Erythroblast (primary cell): ENCODE measurements at regions not wholly inside any gene's neighbourhood (a gene's known extent, or its start where the extent isn't known, plus 50 kb on each side); places are given as distances from the start of the nearest gene placed in this dataset.

ENCODE experiments used
- DNase-seq, 2 experiments: peaks; one replicate each; lab custom pipeline; 2025; lab: John Stamatoyannopoulos, UW
- GATA1 ChIP-seq: IDR thresholded peaks from 2 replicates; pipeline ENCODE4 v1.6.1; 2011; ENCODE audit warnings: low read depth, mild to moderate bottlenecking, control low read depth, low read length, moderate library complexity
- POLR2A ChIP-seq: IDR thresholded peaks from 2 replicates; pipeline ENCODE4 v1.6.1; 2011; ENCODE audit warnings: mild to moderate bottlenecking, low read length

- no peak for DNase-seq
- TF ChIP-seq GATA1 (no peak), POLR2A (no peak)
These were observed 162.9 kb upstream of the AGAP1 start for GRCh38 chr2:235330775-235331451.

- TF ChIP-seq GATA1 (no peak), POLR2A (no peak)
- no peak for DNase-seq
These were observed 161.5 kb upstream of the AGAP1 start for GRCh38 chr2:235332240-235332890.

- no peak for DNase-seq
- no peak for TF ChIP-seq GATA1
These were observed 160.8 kb upstream of the AGAP1 start for GRCh38 chr2:235333076-235333475.

- DNase-seq, result no peak
- TF ChIP-seq GATA1 (no peak), POLR2A (no peak)
These were observed 159.7 kb upstream of the AGAP1 start for GRCh38 chr2:235334179-235334578.

- no peak for DNase-seq
- TF ChIP-seq GATA1, result no peak
- TF ChIP-seq POLR2A, result no peak
These were observed 150.6 kb upstream of the AGAP1 start for GRCh38 chr2:235343156-235343774.

- no peak for TF ChIP-seq GATA1
- TF ChIP-seq POLR2A, result no peak
- no peak for DNase-seq
These were observed 150.0 kb upstream of the AGAP1 start for GRCh38 chr2:235343869-235344268.

GRCh38 chr2:235345745-235346144, 148.1 kb upstream of the AGAP1 start:
- TF ChIP-seq GATA1, result no peak
- TF ChIP-seq POLR2A, result no peak
- no peak for DNase-seq

- TF ChIP-seq GATA1 (no peak), POLR2A (no peak)
- no peak for DNase-seq
These were observed 146.2 kb upstream of the AGAP1 start for GRCh38 chr2:235347691-235348090.

GRCh38 chr2:235348329-235348728, 145.5 kb upstream of the AGAP1 start:
- DNase-seq, result no peak
- TF ChIP-seq GATA1 (no peak), POLR2A (no peak)

GRCh38 chr2:235350234-235350633, 143.6 kb upstream of the AGAP1 start:
- DNase-seq, result no peak
- no peak for TF ChIP-seq GATA1

GRCh38 chr2:235352541-235352940, 141.3 kb upstream of the AGAP1 start:
- no peak for DNase-seq
- no peak for TF ChIP-seq GATA1
- no peak for TF ChIP-seq POLR2A

- DNase-seq, result no peak
- TF ChIP-seq POLR2A (no peak), GATA1 (no peak)
These were observed 136.0 kb upstream of the AGAP1 start for GRCh38 chr2:235357881-235358280.

- no peak for DNase-seq
- no peak for TF ChIP-seq GATA1
- TF ChIP-seq POLR2A, result no peak
These were observed 134.8 kb upstream of the AGAP1 start for GRCh38 chr2:235358981-235359471.

GRCh38 chr2:235360446-235360845, 133.4 kb upstream of the AGAP1 start:
- no peak for TF ChIP-seq GATA1
- no peak for TF ChIP-seq POLR2A
- no peak for DNase-seq
